Peyer's patch (tissue), 4 donors: ENCODE measurements at regions not wholly inside any gene's neighbourhood (a gene's known extent, or its start where the extent isn't known, plus 50 kb on each side); places are given as distances from the start of the nearest gene placed in this dataset.

Source experiments
- CTCF ChIP-seq, 6 experiments: fragments of 450-650 bp in 4 of 6; fragments of 200-600 bp in 2 of 6; sonication (generic) in 1 of 6; IDR thresholded peaks; one replicate each; pipeline ENCODE4 v1.5.1; 2017 to 2019; ENCODE audit warnings: antibody characterized with exemption in 6 of 6, mild to moderate bottlenecking in 3 of 6, moderate library complexity in 1 of 6
- POLR2A ChIP-seq, 2 donors: fragments of 450-650 bp; IDR thresholded peaks; one replicate each; pipeline ENCODE4 v1.5.1; 2017; ENCODE audit warnings: antibody characterized with exemption in 2 of 2, mild to moderate bottlenecking in 2 of 2, moderate library complexity in 2 of 2

DNA sequence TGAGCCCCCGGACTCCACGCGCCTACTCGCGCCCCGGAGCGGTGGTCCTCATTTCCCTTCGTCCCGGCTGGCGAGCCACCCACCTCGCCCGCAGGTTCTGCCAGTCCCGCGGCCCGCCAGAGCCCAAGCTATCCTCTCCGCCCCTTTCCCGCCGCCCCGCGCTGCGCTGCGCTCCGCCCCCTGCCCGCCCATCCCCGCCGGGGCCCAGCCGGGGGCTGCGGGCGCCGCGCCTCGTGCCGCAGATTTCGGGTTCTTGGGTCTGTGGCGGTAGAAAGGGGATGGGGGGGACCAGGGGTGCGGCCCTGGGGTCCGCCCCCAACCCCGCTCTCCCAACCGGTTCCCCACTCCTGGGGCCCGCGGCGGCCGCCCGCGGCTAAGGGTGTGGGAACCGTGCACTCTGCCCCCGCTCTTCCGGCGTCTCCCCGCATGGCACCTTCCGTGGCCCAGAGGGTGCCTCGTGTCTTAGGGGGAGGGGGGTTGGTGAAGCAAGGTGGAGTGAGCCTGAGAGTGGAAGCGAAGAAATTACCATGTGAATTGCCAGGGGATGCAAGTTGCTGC lies 650.8 kb upstream of the DIPK2B start:
- TF ChIP-seq CTCF (IDR thresholded peaks at IDR 0.05), result peak in 2 of 6 experiments; percentile 4 to 9
- TF ChIP-seq POLR2A (IDR thresholded peaks at IDR 0.05), result no peak
